GM12892 (cell line): ENCODE measurements at regions not wholly inside any gene's neighbourhood (a gene's known extent, or its start where the extent isn't known, plus 50 kb on each side); places are given as distances from the start of the nearest gene placed in this dataset.

ENCODE experiments used
- POLR2A ChIP-seq: IDR thresholded peaks from 2 replicates; pipeline ENCODE4 v1.6.1; 2011; ENCODE audit warnings: low read depth, low read length, control low read depth
- POLR2AphosphoS5 ChIP-seq: IDR thresholded peaks from 2 replicates; pipeline ENCODE4 v1.6.1; 2011; ENCODE audit warnings: low read depth, low read length, control low read depth
- TAF1 ChIP-seq: IDR thresholded peaks from 2 replicates; pipeline ENCODE4 v1.6.1; 2011; ENCODE audit warnings: low read depth, mild to moderate bottlenecking, control low read depth, low read length, borderline replicate concordance

DNA sequence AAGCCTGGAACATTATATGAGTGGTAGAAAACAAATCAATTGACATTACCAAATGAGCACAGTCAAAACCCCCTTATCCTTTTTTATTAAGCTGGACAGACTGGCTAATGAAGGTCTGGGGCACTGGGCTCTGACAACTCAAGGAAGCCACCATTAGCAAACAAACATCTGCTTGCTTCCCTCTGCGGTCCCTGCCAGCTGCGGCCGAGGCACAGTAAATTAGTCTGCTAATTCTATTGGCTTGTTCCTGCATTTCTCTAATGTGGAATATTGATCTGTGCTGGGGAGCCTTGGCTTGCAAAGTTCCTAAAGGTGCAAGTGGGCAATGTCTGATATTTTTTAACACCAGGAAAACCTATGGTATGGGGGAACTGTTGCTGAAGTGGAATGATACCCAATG is 300.3 kb downstream of the MTX2 start:
- TF ChIP-seq POLR2AphosphoS5 (no peak), TAF1 (no peak), POLR2A (no peak)
